Mammary epithelial cell (primary cell): ENCODE measurements at regions not wholly inside any gene's neighbourhood (a gene's known extent, or its start where the extent isn't known, plus 50 kb on each side); places are given as distances from the start of the nearest gene placed in this dataset.

Source experiments
- CTCF ChIP-seq, 2 donors: IDR thresholded peaks in 1 of 2; conservative IDR thresholded peaks in 1 of 2; 2 replicates each; pipeline ENCODE4 v1.5.1; 2011 to 2012; ENCODE audit warnings: inconsistent platforms in 2 of 2, low read length in 2 of 2, mild to moderate bottlenecking in 2 of 2, control low read depth in 1 of 2, low read depth in 1 of 2; ENCODE audit not compliant: insufficient read depth in 1 of 2; ENCODE audit errors: extremely low read depth in 1 of 2
- EZH2 ChIP-seq: IDR thresholded peaks from 2 replicates; pipeline ENCODE4 v1.6.1; 2012; ENCODE audit warnings: low read length, inconsistent platforms, borderline replicate concordance

DNA sequence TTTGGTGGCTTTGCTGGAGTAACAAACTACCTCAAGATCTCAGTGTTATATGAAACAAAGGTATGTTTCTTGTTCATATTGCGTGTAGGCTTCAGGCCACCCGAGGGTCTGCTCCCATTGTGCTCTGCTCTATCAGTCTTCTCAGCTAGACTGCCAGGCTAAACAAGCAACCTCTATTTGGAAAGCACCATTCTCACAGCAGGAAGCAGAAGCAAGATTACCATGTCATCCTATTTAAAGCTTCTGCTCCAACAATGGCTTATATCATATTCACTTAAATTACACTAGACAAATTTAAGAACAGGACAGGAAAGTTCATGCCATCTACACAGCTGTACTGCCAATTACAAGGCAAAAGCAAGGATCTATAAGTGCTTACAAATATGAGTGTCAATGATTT, 385.8 kb downstream of the PPARGC1A start:
- TF ChIP-seq CTCF (conservative IDR thresholded peaks at IDR 0.05 in 1 of 2, IDR thresholded peaks at IDR 0.05 in 1 of 2; ENCODE audit: extremely low read depth in 1 of 2, insufficient read depth in 1 of 2, low read depth in 1 of 2, low read length in 2 of 2): no peak
- TF ChIP-seq EZH2: no peak
